H1 (cell line): ENCODE measurements at regions not wholly inside any gene's neighbourhood (a gene's known extent, or its start where the extent isn't known, plus 50 kb on each side); places are given as distances from the start of the nearest gene placed in this dataset.

Source experiments
- ATF2 ChIP-seq: IDR thresholded peaks from 2 replicates; pipeline ENCODE4 v1.6.1; 2012; ENCODE audit warnings: low read length, inconsistent platforms
- CBX5 ChIP-seq: fragments of 300-800, 300-1000 bp; sonication (generic); IDR thresholded peaks from 2 replicates; pipeline ENCODE4 v1.7.1; 2016; ENCODE audit warnings: antibody characterized with exemption, low read length, low read depth
- RAD21 ChIP-seq, 2 experiments: IDR thresholded peaks in 1 of 2; conservative IDR thresholded peaks in 1 of 2; 2 replicates each; pipeline ENCODE4 v1.6.1; 2011; ENCODE audit warnings: low read depth in 2 of 2, low read length in 2 of 2, improper control_type of control experiment in 1 of 2, inconsistent platforms in 1 of 2, mild to moderate bottlenecking in 1 of 2, moderate library complexity in 1 of 2
- TEAD4 ChIP-seq: IDR thresholded peaks from 2 replicates; pipeline ENCODE4 v1.6.1; 2012; ENCODE audit warnings: low read depth, low read length, inconsistent platforms, mixed read lengths

GRCh38 chr3:165895919-165896318 is 58.7 kb upstream of the BCHE start (continued):
- no peak for TF ChIP-seq ATF2
- TF ChIP-seq TEAD4: no peak
- TF ChIP-seq CBX5: no peak
- peak; percentile 81 to 85 for TF ChIP-seq RAD21 (IDR thresholded peaks at IDR 0.05 in 1 of 2, conservative IDR thresholded peaks at IDR 0.05 in 1 of 2; ENCODE audit: low read depth in 2 of 2, low read length in 2 of 2)
